ENCODE measurements at regions not wholly inside any gene's neighbourhood (a gene's known extent, or its start where the extent isn't known, plus 50 kb on each side); places are given as distances from the start of the nearest gene placed in this dataset.
A peak's percentile ranks its signal among the peaks of the same experiment; 100 is the strongest.

- DNase-seq, result peak; percentile 35
These were observed 52.8 kb upstream of the FILIP1 start for GRCh38 chr6:75546381-75546780.

- DNase-seq, result no peak
These were observed 51.0 kb upstream of the SENP6 start for GRCh38 chr6:75550544-75551167.

- no peak for DNase-seq
These were observed 50.2 kb upstream of the SENP6 start for GRCh38 chr6:75551367-75551952.

Data from fibroblast of skin of abdomen (primary cell).